Fibroblast of upper back skin (primary cell): ENCODE measurements at regions not wholly inside any gene's neighbourhood (a gene's known extent, or its start where the extent isn't known, plus 50 kb on each side); places are given as distances from the start of the nearest gene placed in this dataset.
"Not testable (repeated sequence)": the region's sequence is repeated elsewhere in the genome, so short reads cannot be mapped to it uniquely, and the experiment has no call there.

ENCODE experiments used
- DNase-seq: peaks from one replicate; pipeline ENCODE4 v3.0.0-alpha.2; 2013

GRCh38 chr17:27066315-27066714, 227.6 kb upstream of the WSB1 start:
- DNase-seq, result no peak

GRCh38 chr17:27069842-27070508, 223.9 kb upstream of the WSB1 start:
- DNase-seq, result no peak

GRCh38 chr17:27070836-27071235, 223.1 kb upstream of the WSB1 start:
- no peak for DNase-seq

- no peak for DNase-seq
Measured at GRCh38 chr17:27072885-27073284, 221.0 kb upstream of the WSB1 start.

- no peak for DNase-seq
Measured at GRCh38 chr17:27076814-27077213, 217.1 kb upstream of the WSB1 start.

- no peak for DNase-seq
Measured at GRCh38 chr17:27078296-27078695, 215.6 kb upstream of the WSB1 start.

- no peak for DNase-seq
Measured at GRCh38 chr17:27079660-27080059, 214.3 kb upstream of the WSB1 start.

- DNase-seq, result no peak
Measured at GRCh38 chr17:27081002-27081638, 212.8 kb upstream of the WSB1 start.

GRCh38 chr17:27082023-27082774, 211.7 kb upstream of the WSB1 start:
- DNase-seq, result no peak

- no peak for DNase-seq
Measured at GRCh38 chr17:27082775-27083154, 211.1 kb upstream of the WSB1 start.

GRCh38 chr17:27083408-27084185, 210.3 kb upstream of the WSB1 start:
- no peak for DNase-seq

- no peak for DNase-seq
Measured at GRCh38 chr17:27085517-27085916, 208.4 kb upstream of the WSB1 start.

GRCh38 chr17:27086526-27086925, 207.4 kb upstream of the WSB1 start:
- DNase-seq, result no peak

GRCh38 chr17:27087935-27088766, 205.8 kb upstream of the WSB1 start:
- no peak for DNase-seq

- no peak for DNase-seq
Measured at GRCh38 chr17:27088767-27089078, 205.2 kb upstream of the WSB1 start.

GRCh38 chr17:27089079-27089928, 204.6 kb upstream of the WSB1 start:
- DNase-seq, result not testable (repeated sequence)

- DNase-seq, result no peak
Measured at GRCh38 chr17:27089929-27090247, 204.0 kb upstream of the WSB1 start.

- DNase-seq, result not testable (repeated sequence)
Measured at GRCh38 chr17:27090450-27091042, 203.4 kb upstream of the WSB1 start.

- no peak for DNase-seq
Measured at GRCh38 chr17:27091043-27091497, 202.8 kb upstream of the WSB1 start.

- DNase-seq, result not testable (repeated sequence)
Measured at GRCh38 chr17:27094179-27094578, 199.7 kb upstream of the WSB1 start.

- DNase-seq, result not testable (repeated sequence)
Measured at GRCh38 chr17:27095821-27096220, 198.1 kb upstream of the WSB1 start.
